Brain pericyte (primary cell): ENCODE measurements at regions not wholly inside any gene's neighbourhood (a gene's known extent, or its start where the extent isn't known, plus 50 kb on each side); places are given as distances from the start of the nearest gene placed in this dataset.

Experiments
- DNase-seq: peaks from one replicate; pipeline ENCODE4 v3.0.0-alpha.2; 2012; ENCODE audit warnings: low read depth, low spot score

GRCh38 chr2:239691720-239692119 lies 290.9 kb upstream of the HDAC4 start:
- no peak for DNase-seq

- DNase-seq: no peak
Observed at GRCh38 chr2:239690651-239691631, 290.1 kb upstream of the HDAC4 start.

- no peak for DNase-seq
Observed at GRCh38 chr2:239689985-239690384, 289.2 kb upstream of the HDAC4 start.

GRCh38 chr2:239689410-239689809 lies 288.6 kb upstream of the HDAC4 start:
- DNase-seq: no peak

GRCh38 chr2:239688840-239689239 lies 288.0 kb upstream of the HDAC4 start:
- DNase-seq: no peak

- no peak for DNase-seq
Observed at GRCh38 chr2:239688122-239688681, 287.4 kb upstream of the HDAC4 start.

- no peak for DNase-seq
Observed at GRCh38 chr2:239687441-239687840, 286.6 kb upstream of the HDAC4 start.

- no peak for DNase-seq
Observed at GRCh38 chr2:239685965-239686364, 285.1 kb upstream of the HDAC4 start.

GRCh38 chr2:239685556-239685955 lies 284.7 kb upstream of the HDAC4 start:
- no peak for DNase-seq

GRCh38 chr2:239684996-239685395 lies 284.2 kb upstream of the HDAC4 start:
- no peak for DNase-seq

- DNase-seq: no peak
Observed at GRCh38 chr2:239684271-239684810, 283.5 kb upstream of the HDAC4 start.

GRCh38 chr2:239682518-239682917 lies 281.7 kb upstream of the HDAC4 start:
- no peak for DNase-seq

GRCh38 chr2:239679755-239680154 lies 278.9 kb upstream of the HDAC4 start:
- no peak for DNase-seq

GRCh38 chr2:239678666-239679296 lies 278.0 kb upstream of the HDAC4 start:
- no peak for DNase-seq

GRCh38 chr2:239678186-239678490 lies 277.3 kb upstream of the HDAC4 start:
- DNase-seq: no peak

- no peak for DNase-seq
Observed at GRCh38 chr2:239677453-239678185, 276.8 kb upstream of the HDAC4 start.

- no peak for DNase-seq
Observed at GRCh38 chr2:239676716-239677452, 276.1 kb upstream of the HDAC4 start.

- no peak for DNase-seq
Observed at GRCh38 chr2:239675826-239676715, 275.3 kb upstream of the HDAC4 start.

GRCh38 chr2:239674981-239675825 lies 274.4 kb upstream of the HDAC4 start:
- DNase-seq: no peak
